H1 (cell line): ENCODE measurements at regions not wholly inside any gene's neighbourhood (a gene's known extent, or its start where the extent isn't known, plus 50 kb on each side); places are given as distances from the start of the nearest gene placed in this dataset.

Experiments
- CTCF ChIA-PET: fragments of 300-600 bp; sonication (Branson Sonifier 250); formaldehyde crosslinking; loops from one replicate; lab custom pipeline; 2021; ENCODE audit not compliant: partially characterized antibody; lab: Charles Lee
- POLR2A ChIA-PET: fragments of 300-600 bp; sonication (Branson Sonifier 250); formaldehyde crosslinking; loops from one replicate; lab custom pipeline; 2021; ENCODE audit warnings: inconsistent platforms; ENCODE audit not compliant: partially characterized antibody; lab: Charles Lee
- DNase-seq, 2 experiments: peaks; one replicate each; pipeline versions ENCODE4 v3.0.0 to v3.0.0-alpha.2; 2010 to 2022; ENCODE audit warnings: low spot score in 2 of 2, low read depth in 1 of 2, mixed read lengths in 1 of 2
- FAIRE-seq: peaks from 2 replicates; lab custom pipeline; 2011; peaks lifted over from hg19 to GRCh38; lab: Jason Lieb, UNC
- H2AFZ ChIP-seq: 2 replicates; pipeline ENCODE4 v1.8.1; 2012; ENCODE audit warnings: low read length, inconsistent platforms
- H2AK5ac ChIP-seq: 2 replicates; pipeline ENCODE4 v1.6.1; 2013; ENCODE audit warnings: low read depth, low read length
- H2BK120ac ChIP-seq: replicated peaks from 2 replicates; pipeline ENCODE3; 2013; ENCODE audit warnings: low read depth, low read length, inconsistent platforms
- H2BK12ac ChIP-seq: 2 replicates; pipeline ENCODE4 v1.6.1; 2013; ENCODE audit warnings: low read depth, low read length
- H2BK15ac ChIP-seq: 2 replicates; pipeline ENCODE4 v1.6.1; 2013; ENCODE audit warnings: low read length
- H2BK20ac ChIP-seq: 2 replicates; pipeline ENCODE4 v1.6.1; 2013; ENCODE audit warnings: low read length
- H2BK5ac ChIP-seq: 2 replicates; pipeline ENCODE4 v1.6.1; 2013; ENCODE audit warnings: low read depth, low read length
- H3K14ac ChIP-seq: 2 replicates; pipeline ENCODE4 v1.6.1; 2013; ENCODE audit warnings: inconsistent platforms; ENCODE audit not compliant: insufficient read length
- H3K18ac ChIP-seq: 2 replicates; pipeline ENCODE4 v1.6.1; 2013; ENCODE audit warnings: low read length; ENCODE audit errors: extremely low read depth
- H3K23ac ChIP-seq: 2 replicates; pipeline ENCODE4 v1.6.1; 2013; ENCODE audit warnings: inconsistent platforms; ENCODE audit not compliant: insufficient read length
- H3K23me2 ChIP-seq: 2 replicates; pipeline ENCODE4 v1.6.1; 2013; ENCODE audit warnings: low read depth, low read length
- H3K27ac ChIP-seq: 2 replicates; pipeline ENCODE4 v1.6.1; 2011; ENCODE audit warnings: low read depth, low read length, inconsistent platforms
- H3K27me3 ChIP-seq, 4 experiments: replicated peaks in 1 of 4; 1 replicate in 1 of 4; 2 replicates in 3 of 4; pipeline versions ENCODE4 v1.6.1 to v1.8.1; 2011 to 2013; ENCODE audit warnings: low read length in 3 of 4, mild to moderate bottlenecking in 3 of 4, inconsistent platforms in 2 of 4, mixed read lengths in 2 of 4, moderate library complexity in 1 of 4; ENCODE audit not compliant: control insufficient read depth in 3 of 4, insufficient read depth in 3 of 4; ENCODE audit errors: extremely low read depth in 1 of 4
- H3K36me3 ChIP-seq, 4 experiments: 2 replicates each; pipeline versions ENCODE4 v1.6.1 to v1.8.1; 2011 to 2013; ENCODE audit warnings: mild to moderate bottlenecking in 4 of 4, low read length in 3 of 4, moderate library complexity in 2 of 4, control low read depth in 1 of 4, inconsistent platforms in 1 of 4; ENCODE audit not compliant: insufficient read depth in 4 of 4, control insufficient read depth in 2 of 4
- H3K4ac ChIP-seq: replicated peaks from 2 replicates; pipeline ENCODE3; 2013; ENCODE audit warnings: low read length, low read depth, mixed read lengths, inconsistent platforms; ENCODE audit not compliant: insufficient read length
- H3K4me1 ChIP-seq, 4 experiments: replicated peaks in 1 of 4; 1 replicate in 1 of 4; 2 replicates in 3 of 4; pipeline versions ENCODE4 v1.6.1 to v1.8.1; 2011 to 2013; ENCODE audit warnings: low read length in 3 of 4, inconsistent platforms in 2 of 4, mixed read lengths in 1 of 4; ENCODE audit not compliant: insufficient read depth in 4 of 4, control insufficient read depth in 3 of 4
- H3K4me2 ChIP-seq, 2 experiments: 2 replicates each; pipeline versions ENCODE4 v1.6.1 to v1.8.1; 2011 to 2013; ENCODE audit warnings: low read depth in 2 of 2, low read length in 2 of 2, control low read depth in 1 of 2, inconsistent platforms in 1 of 2, mild to moderate bottlenecking in 1 of 2; ENCODE audit not compliant: insufficient read depth in 1 of 2
- H3K4me3 ChIP-seq, 4 experiments: fragments of 200-600, 300-600 bp in 1 of 4; sonication (generic), shearing (Covaris generic), sonication (Bioruptor Twin) in 1 of 4; 2 replicates each; pipeline versions ENCODE4 v1.5.1 to v1.8.1; 2011 to 2016; ENCODE audit warnings: low read length in 4 of 4, low read depth in 3 of 4, control low read depth in 2 of 4, inconsistent platforms in 2 of 4, mild to moderate bottlenecking in 2 of 4, mixed read lengths in 1 of 4, moderate library complexity in 1 of 4; ENCODE audit not compliant: insufficient read depth in 2 of 4; ENCODE audit errors: extremely low read depth in 1 of 4
- H3K56ac ChIP-seq: replicated peaks from 2 replicates; pipeline ENCODE3; 2013; ENCODE audit warnings: low read depth, mild to moderate bottlenecking, mixed read lengths, low read length, inconsistent platforms; ENCODE audit not compliant: insufficient read length
- H3K79me1 ChIP-seq: 2 replicates; pipeline ENCODE4 v1.6.1; 2013; ENCODE audit warnings: low read depth, low read length, control low read depth
- H3K79me2 ChIP-seq, 2 experiments: 2 replicates each; pipeline versions ENCODE4 v1.6.1 to v1.8.1; 2012 to 2013; ENCODE audit warnings: low read length in 2 of 2, mild to moderate bottlenecking in 2 of 2, inconsistent platforms in 1 of 2; ENCODE audit not compliant: insufficient read depth in 2 of 2, control insufficient read depth in 1 of 2
- H3K9ac ChIP-seq, 4 experiments: replicated peaks in 1 of 4; 1 replicate in 1 of 4; 2 replicates in 3 of 4; pipeline versions ENCODE4 v1.6.1 to v1.8.1; 2011 to 2013; ENCODE audit warnings: low read depth in 3 of 4, low read length in 3 of 4, control low read depth in 2 of 4, mild to moderate bottlenecking in 2 of 4, moderate library complexity in 2 of 4, inconsistent platforms in 1 of 4; ENCODE audit errors: extremely low read depth in 1 of 4
- H3K9me3 ChIP-seq, 2 experiments: 2 replicates each; pipeline versions ENCODE4 v1.6.1 to v1.8.1; 2012 to 2013; ENCODE audit warnings: mild to moderate bottlenecking in 2 of 2, moderate library complexity in 2 of 2, control low read depth in 1 of 2, inconsistent platforms in 1 of 2, low read depth in 1 of 2, low read length in 1 of 2, mixed read lengths in 1 of 2; ENCODE audit not compliant: insufficient read depth in 2 of 2
- H4K20me1 ChIP-seq, 2 experiments: replicated peaks in 1 of 2; 2 replicates each; pipeline versions ENCODE3 to v1.8.1; 2011 to 2013; ENCODE audit warnings: inconsistent platforms in 2 of 2, low read length in 2 of 2, mild to moderate bottlenecking in 1 of 2; ENCODE audit not compliant: insufficient read depth in 2 of 2, control insufficient read depth in 1 of 2
- H4K5ac ChIP-seq: 2 replicates; pipeline ENCODE4 v1.6.1; 2013; ENCODE audit warnings: low read length, low read depth, mixed read lengths, inconsistent platforms; ENCODE audit not compliant: insufficient read length
- H4K8ac ChIP-seq: 2 replicates; pipeline ENCODE4 v1.8.0; 2013; ENCODE audit warnings: mild to moderate bottlenecking, moderate library complexity, low read length, inconsistent platforms; ENCODE audit not compliant: insufficient read depth; ENCODE audit errors: extremely low read depth
- H4K91ac ChIP-seq: replicated peaks from 2 replicates; pipeline ENCODE3; 2013; ENCODE audit warnings: low read length, mixed read lengths, inconsistent platforms; ENCODE audit not compliant: insufficient read length
- CHD2 ChIP-seq: IDR thresholded peaks from 2 replicates; pipeline ENCODE4 v1.6.1; 2012; ENCODE audit warnings: low read length, improper control_type of control experiment
- EP300 ChIP-seq, 2 experiments: IDR thresholded peaks; 1 replicate in 1 of 2; 2 replicates in 1 of 2; pipeline ENCODE4 v1.6.1; 2011 to 2012; ENCODE audit warnings: low read depth in 2 of 2, low read length in 2 of 2, mild to moderate bottlenecking in 2 of 2, borderline replicate concordance in 1 of 2, inconsistent platforms in 1 of 2, moderate library complexity in 1 of 2
- KDM1A ChIP-seq: fragments of 200-600, 300-600 bp; sonication (generic); IDR thresholded peaks from 2 replicates; pipeline ENCODE4 v1.7.1; 2016; ENCODE audit warnings: mild to moderate bottlenecking, low read length, borderline replicate concordance
- SP1 ChIP-seq: IDR thresholded peaks from 2 replicates; pipeline ENCODE4 v1.6.1; 2011; ENCODE audit warnings: low read depth, low read length
- SP4 ChIP-seq: IDR thresholded peaks from 2 replicates; pipeline ENCODE4 v1.6.1; 2012; ENCODE audit warnings: low read length, inconsistent platforms
- TAF7 ChIP-seq: optimal IDR thresholded peaks from 2 replicates; pipeline ENCODE3; 2011; ENCODE audit warnings: low read depth, mild to moderate bottlenecking, inconsistent platforms, low read length, moderate library complexity, borderline replicate concordance
- TEAD4 ChIP-seq: IDR thresholded peaks from 2 replicates; pipeline ENCODE4 v1.6.1; 2012; ENCODE audit warnings: low read depth, low read length, inconsistent platforms, mixed read lengths
- WGBS, 2 experiments: shearing (Covaris generic) in 1 of 2; methylation state at CpG; one replicate each; pipeline versions ENCODE4 v1.1.6 to v1.1.7; 2013 to 2015; ENCODE audit warnings: low lambda C conversion rate in 2 of 2, mixed read lengths in 2 of 2, inconsistent platforms in 1 of 2, low coverage in 1 of 2, missing lambda C conversion rate in 1 of 2; ENCODE audit not compliant: insufficient replicate concordance in 2 of 2, insufficient coverage in 1 of 2, insufficient read length in 1 of 2; ENCODE audit errors: extremely low coverage in 1 of 2, missing lambda C conversion rate in 1 of 2; 5-methylcytosine and 5-hydroxymethylcytosine counted together
- TF ChIP-seq, protein P1 (sequence below): IDR thresholded peaks from 2 replicates; pipeline ENCODE4 v1.6.1; 2012; ENCODE audit warnings: inconsistent platforms
- TF ChIP-seq, protein P2 (sequence below), 3 experiments: IDR thresholded peaks; 1 replicate in 2 of 3; 2 replicates in 1 of 3; pipeline versions ENCODE4 v1.5.1 to v1.6.1; 2011; ENCODE audit warnings: low read length in 3 of 3, mild to moderate bottlenecking in 3 of 3, inconsistent platforms in 2 of 3, low read depth in 1 of 3, moderate library complexity in 1 of 3; ENCODE audit not compliant: insufficient read depth in 1 of 3; ENCODE audit errors: control extremely low read depth in 1 of 3
- TF ChIP-seq, protein P3 (sequence below): IDR thresholded peaks from 2 replicates; pipeline ENCODE4 v1.6.1; 2012; ENCODE audit warnings: low read length, inconsistent platforms

DNA sequence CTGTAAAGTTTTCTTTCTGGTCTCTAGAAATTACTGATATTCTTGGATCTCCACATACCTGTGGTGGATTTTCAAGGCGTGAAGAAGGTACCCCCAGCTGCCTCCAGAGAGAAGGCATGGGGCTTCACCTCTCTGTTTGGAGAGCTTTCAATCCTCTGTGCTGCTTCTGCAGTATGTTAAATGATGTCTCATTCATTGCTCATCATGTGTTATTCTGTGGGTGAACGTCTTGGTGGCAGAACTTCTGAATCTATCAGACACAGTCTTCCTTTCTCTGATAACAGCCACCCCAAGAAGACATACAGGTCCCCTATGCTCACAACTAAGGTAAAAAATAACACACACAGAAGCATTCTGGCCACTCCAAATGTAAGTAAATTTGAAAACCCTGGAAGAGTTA is 221.3 kb upstream of the TMEM260 start:
- H3K79me2 ChIP-seq, result no peaks in the 10 kb centered on the region
- no peak for FAIRE-seq
- TF ChIP-seq, protein P1, sequence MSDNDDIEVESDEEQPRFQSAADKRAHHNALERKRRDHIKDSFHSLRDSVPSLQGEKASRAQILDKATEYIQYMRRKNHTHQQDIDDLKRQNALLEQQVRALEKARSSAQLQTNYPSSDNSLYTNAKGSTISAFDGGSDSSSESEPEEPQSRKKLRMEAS, result no peak
- TF ChIP-seq TAF7, result no peak
- no peak for TF ChIP-seq EP300 (IDR thresholded peaks at IDR 0.05; ENCODE audit: borderline replicate concordance in 1 of 2, low read depth in 2 of 2, low read length in 2 of 2)
- TF ChIP-seq, protein P2, sequence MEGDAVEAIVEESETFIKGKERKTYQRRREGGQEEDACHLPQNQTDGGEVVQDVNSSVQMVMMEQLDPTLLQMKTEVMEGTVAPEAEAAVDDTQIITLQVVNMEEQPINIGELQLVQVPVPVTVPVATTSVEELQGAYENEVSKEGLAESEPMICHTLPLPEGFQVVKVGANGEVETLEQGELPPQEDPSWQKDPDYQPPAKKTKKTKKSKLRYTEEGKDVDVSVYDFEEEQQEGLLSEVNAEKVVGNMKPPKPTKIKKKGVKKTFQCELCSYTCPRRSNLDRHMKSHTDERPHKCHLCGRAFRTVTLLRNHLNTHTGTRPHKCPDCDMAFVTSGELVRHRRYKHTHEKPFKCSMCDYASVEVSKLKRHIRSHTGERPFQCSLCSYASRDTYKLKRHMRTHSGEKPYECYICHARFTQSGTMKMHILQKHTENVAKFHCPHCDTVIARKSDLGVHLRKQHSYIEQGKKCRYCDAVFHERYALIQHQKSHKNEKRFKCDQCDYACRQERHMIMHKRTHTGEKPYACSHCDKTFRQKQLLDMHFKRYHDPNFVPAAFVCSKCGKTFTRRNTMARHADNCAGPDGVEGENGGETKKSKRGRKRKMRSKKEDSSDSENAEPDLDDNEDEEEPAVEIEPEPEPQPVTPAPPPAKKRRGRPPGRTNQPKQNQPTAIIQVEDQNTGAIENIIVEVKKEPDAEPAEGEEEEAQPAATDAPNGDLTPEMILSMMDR (IDR thresholded peaks at IDR 0.05; ENCODE audit: control extremely low read depth in 1 of 3, insufficient read depth in 1 of 3, low read depth in 1 of 3, low read length in 3 of 3), result no peak
- TF ChIP-seq, protein P3, sequence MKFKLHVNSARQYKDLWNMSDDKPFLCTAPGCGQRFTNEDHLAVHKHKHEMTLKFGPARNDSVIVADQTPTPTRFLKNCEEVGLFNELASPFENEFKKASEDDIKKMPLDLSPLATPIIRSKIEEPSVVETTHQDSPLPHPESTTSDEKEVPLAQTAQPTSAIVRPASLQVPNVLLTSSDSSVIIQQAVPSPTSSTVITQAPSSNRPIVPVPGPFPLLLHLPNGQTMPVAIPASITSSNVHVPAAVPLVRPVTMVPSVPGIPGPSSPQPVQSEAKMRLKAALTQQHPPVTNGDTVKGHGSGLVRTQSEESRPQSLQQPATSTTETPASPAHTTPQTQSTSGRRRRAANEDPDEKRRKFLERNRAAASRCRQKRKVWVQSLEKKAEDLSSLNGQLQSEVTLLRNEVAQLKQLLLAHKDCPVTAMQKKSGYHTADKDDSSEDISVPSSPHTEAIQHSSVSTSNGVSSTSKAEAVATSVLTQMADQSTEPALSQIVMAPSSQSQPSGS, result no peak
- no peak for TF ChIP-seq TEAD4
- TF ChIP-seq KDM1A, result no peak
- TF ChIP-seq CHD2, result no peak
- TF ChIP-seq SP1, result no peak
- no peak for TF ChIP-seq SP4

More for the DNA sequence above, 221.3 kb upstream of the TMEM260 start:
- H3K27ac ChIP-seq, result no peak overlapping the region
- H3K56ac ChIP-seq, result no peak overlapping the region
- DNase-seq, result no peak
- no peak overlapping the region for H2BK15ac ChIP-seq
- no peak overlapping the region for H2BK5ac ChIP-seq
- no peak overlapping the region for H2AFZ ChIP-seq
- no peak overlapping the region for H3K9ac ChIP-seq
- H3K18ac ChIP-seq, result no peak overlapping the region
- no peak overlapping the region for H2BK120ac ChIP-seq
- no peak overlapping the region for H3K14ac ChIP-seq
- H2BK20ac ChIP-seq, result no peak overlapping the region
- H4K20me1 ChIP-seq, result no peaks in the 10 kb centered on the region
- H3K36me3 ChIP-seq, result no peaks in the 10 kb centered on the region
- H3K4ac ChIP-seq, result no peak overlapping the region
- no peak overlapping the region for H2BK12ac ChIP-seq
- H3K23me2 ChIP-seq, result no peaks in the 10 kb centered on the region
- 82% methylated on average over 2 of the region's 2 CpGs; no CpG with 5 or more reads in 1 of the 2 experiments for WGBS, 2 experiments
- POLR2A ChIA-PET, result interaction anchor here (0.9 kb wide), 1 partner anchor 16 kb away, joined by 3 read pairs; no protein-coding TSS in a partner anchor
- H3K9me3 ChIP-seq, result no peaks in the 10 kb centered on the region
- H3K4me1 ChIP-seq, result no peaks in the 10 kb centered on the region
- no peaks in the 10 kb centered on the region for H3K27me3 ChIP-seq
- no peak overlapping the region for H2AK5ac ChIP-seq
- no peaks in the 10 kb centered on the region for H3K79me1 ChIP-seq
- H4K8ac ChIP-seq, result no peak overlapping the region
- CTCF ChIA-PET, result interaction anchor here (1.0 to 2.3 kb wide), 3 partner anchors 18 to 917 kb away, joined by 3 to 6 read pairs (median 4); no protein-coding TSS in a partner anchor
- no peak overlapping the region for H3K4me3 ChIP-seq
- no peak overlapping the region for H3K4me2 ChIP-seq
- H4K5ac ChIP-seq, result no peak overlapping the region
- H4K91ac ChIP-seq, result no peak overlapping the region
- H3K23ac ChIP-seq, result no peak overlapping the region
